ENCODE measurements at regions not wholly inside any gene's neighbourhood (a gene's known extent, or its start where the extent isn't known, plus 50 kb on each side); places are given as distances from the start of the nearest gene placed in this dataset.

GRCh38 chr14:76551906-76552305 is 176.0 kb downstream of the ESRRB start:
- no peaks in the 10 kb centered on the region for H3K9me3 ChIP-seq
- intact Hi-C loops (cut with DNase I) = no loop called here
- DNase-seq = no peak
- no peak overlapping the region for H3K4me3 ChIP-seq
- no peak for ATAC-seq
- no peaks in the 10 kb centered on the region for H3K36me3 ChIP-seq
- no peaks in the 10 kb centered on the region for H3K4me1 ChIP-seq
- 62 to 71% methylated on average over 4 of the region's 4 CpGs for WGBS, 2 donors
- H3K27me3 ChIP-seq = no peaks in the 10 kb centered on the region
- TF ChIP-seq CTCF (IDR thresholded peaks at IDR 0.05) = no peak
- no peak overlapping the region for H3K27ac ChIP-seq

- Histone ChIP-seq H3K36me3 (no peaks in the 10 kb centered on the region), H3K27me3 (peaks cover 0 to 5% (median 0%) of the 10 kb centered on the region in 7 donors), H3K4me3 (no peak overlapping the region), H3K4me1 (no peaks in the 10 kb centered on the region), H3K9me3 (peaks cover 0 to 9% (median 0%) of the 10 kb centered on the region in 11 donors), H3K27ac (no peak overlapping the region)
- 88 to 90% methylated on average over 18 of the region's 18 CpGs for WGBS, 2 donors
- DNase-seq (no peak), ATAC-seq (no peak)
- intact Hi-C loops (cut with DNase I) = no loop called here
- TF ChIP-seq CTCF (IDR thresholded peaks at IDR 0.05) = no peak
Observed at GRCh38 chr14:76564471-76565422, 188.8 kb downstream of the ESRRB start.

- Histone ChIP-seq H3K27ac (no peak overlapping the region), H3K4me1 (no peaks in the 10 kb centered on the region), H3K4me3 (no peak overlapping the region), H3K36me3 (no peaks in the 10 kb centered on the region), H3K9me3 (peaks cover 0 to 13% (median 0%) of the 10 kb centered on the region in 11 donors), H3K27me3 (peaks cover 0 to 5% (median 0%) of the 10 kb centered on the region in 7 donors)
- ATAC-seq (no peak), DNase-seq (no peak)
- no peak for TF ChIP-seq CTCF (IDR thresholded peaks at IDR 0.05)
- intact Hi-C loops (cut with DNase I) = no loop called here
- WGBS, 2 donors = 84 to 86% methylated on average over 4 of the region's 4 CpGs
Observed at GRCh38 chr14:76566439-76566838, 190.5 kb downstream of the ESRRB start.

- H3K4me3 ChIP-seq = no peak overlapping the region
Observed at GRCh38 chr14:76574416-76575095, 186.7 kb upstream of the VASH1 start.

More at GRCh38 chr14:76574416-76575095, 186.7 kb upstream of the VASH1 start:
- TF ChIP-seq CTCF (IDR thresholded peaks at IDR 0.05) = no peak
- no peak overlapping the region for H3K27ac ChIP-seq
- no peaks in the 10 kb centered on the region for H3K36me3 ChIP-seq
- no peak for DNase-seq
- no peak for ATAC-seq
- peaks cover 0 to 12% (median 0%) of the 10 kb centered on the region in 11 donors for H3K9me3 ChIP-seq
- peaks cover 0 to 6% (median 0%) of the 10 kb centered on the region in 7 donors for H3K27me3 ChIP-seq
- intact Hi-C loops (cut with DNase I) = loop anchor here in 1 of 10 donors (5.0 kb wide), 1 partner anchor 497 kb away; no protein-coding TSS in a partner anchor
- 46 to 51% methylated on average over 22 of the region's 22 CpGs for WGBS, 2 donors
- peaks cover 0 to 11% (median 6%) of the 10 kb centered on the region in 9 donors for H3K4me1 ChIP-seq
